GM12892 (cell line): ENCODE measurements at regions not wholly inside any gene's neighbourhood (a gene's known extent, or its start where the extent isn't known, plus 50 kb on each side); places are given as distances from the start of the nearest gene placed in this dataset.

Experiments
- POLR2A ChIP-seq: IDR thresholded peaks from 2 replicates; pipeline ENCODE4 v1.6.1; 2011; ENCODE audit warnings: low read depth, low read length, control low read depth
- POLR2AphosphoS5 ChIP-seq: IDR thresholded peaks from 2 replicates; pipeline ENCODE4 v1.6.1; 2011; ENCODE audit warnings: low read depth, low read length, control low read depth

DNA sequence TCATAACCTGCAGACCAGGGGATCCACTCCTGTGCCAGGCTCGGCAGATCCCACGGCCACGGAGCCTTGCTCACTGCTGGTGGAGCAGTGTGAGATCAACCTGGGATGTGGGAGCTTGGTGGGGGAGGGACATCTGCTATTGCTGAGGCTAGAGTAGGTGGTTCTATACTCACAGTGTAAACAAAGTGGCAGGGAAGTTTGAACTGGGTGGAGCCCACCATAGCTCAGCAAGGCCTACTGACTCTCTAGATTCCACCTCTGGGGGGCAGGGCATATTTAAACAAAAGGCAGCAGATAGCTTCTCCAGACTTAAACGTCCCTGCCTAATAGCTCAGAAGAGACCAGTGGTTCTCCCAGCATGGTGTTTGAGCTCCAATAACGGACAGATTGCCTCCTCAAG is 54.7 kb upstream of the EPHA5 start:
- TF ChIP-seq POLR2AphosphoS5, result no peak
- TF ChIP-seq POLR2A, result no peak
